Globus pallidus (tissue), 1 donor: ENCODE measurements at regions not wholly inside any gene's neighbourhood (a gene's known extent, or its start where the extent isn't known, plus 50 kb on each side); places are given as distances from the start of the nearest gene placed in this dataset.
"Not testable (repeated sequence)": the region's sequence is repeated elsewhere in the genome, so short reads cannot be mapped to it uniquely, and the experiment has no call there.

Source experiments
- DNase-seq: peaks from one replicate; pipeline ENCODE4 v3.0.0-alpha.2; 2015; ENCODE audit warnings: low spot score

DNA sequence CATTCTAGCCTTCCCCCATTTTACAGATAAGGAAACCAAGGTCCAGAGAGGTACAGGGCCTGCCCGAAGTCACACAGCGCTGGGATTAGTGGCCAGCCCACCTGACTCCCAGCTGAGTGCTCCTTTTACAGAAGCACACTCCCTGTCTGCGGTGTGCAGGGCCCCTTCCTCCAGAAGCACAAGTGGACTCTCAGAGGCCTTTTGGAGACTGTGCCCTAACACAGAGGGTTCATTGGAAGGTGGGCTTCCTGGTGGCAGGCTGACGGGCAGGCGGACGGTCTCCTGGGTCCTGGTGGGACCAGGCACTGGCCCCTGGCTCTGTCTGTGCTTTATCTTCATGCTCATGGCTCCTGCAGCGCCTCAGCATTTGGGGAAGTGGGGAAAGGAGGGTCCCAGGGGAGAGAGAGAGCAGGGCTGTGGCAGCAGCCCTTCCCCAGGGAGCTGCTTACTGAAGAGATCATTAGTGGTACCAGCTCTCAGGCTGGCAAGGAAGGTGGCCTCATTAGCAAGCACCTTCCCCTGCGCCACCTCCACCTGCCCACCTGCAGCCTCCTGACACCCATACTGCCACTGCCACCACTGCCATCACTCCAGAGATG lies 83.1 kb upstream of the GOLGA6L4 start:
- not testable (repeated sequence) for DNase-seq

- DNase-seq = not testable (repeated sequence)
Measured at GRCh38 chr15:84153655-84154140, 81.9 kb upstream of the GOLGA6L4 start.

- DNase-seq = not testable (repeated sequence)
Measured at GRCh38 chr15:84154314-84154713, 81.3 kb upstream of the GOLGA6L4 start.

GRCh38 chr15:84154787-84155186 lies 80.8 kb upstream of the GOLGA6L4 start:
- not testable (repeated sequence) for DNase-seq

- not testable (repeated sequence) for DNase-seq
Measured at GRCh38 chr15:84155792-84156587, 79.6 kb upstream of the GOLGA6L4 start.

GRCh38 chr15:84156588-84156840 lies 79.1 kb upstream of the GOLGA6L4 start:
- not testable (repeated sequence) for DNase-seq

DNA sequence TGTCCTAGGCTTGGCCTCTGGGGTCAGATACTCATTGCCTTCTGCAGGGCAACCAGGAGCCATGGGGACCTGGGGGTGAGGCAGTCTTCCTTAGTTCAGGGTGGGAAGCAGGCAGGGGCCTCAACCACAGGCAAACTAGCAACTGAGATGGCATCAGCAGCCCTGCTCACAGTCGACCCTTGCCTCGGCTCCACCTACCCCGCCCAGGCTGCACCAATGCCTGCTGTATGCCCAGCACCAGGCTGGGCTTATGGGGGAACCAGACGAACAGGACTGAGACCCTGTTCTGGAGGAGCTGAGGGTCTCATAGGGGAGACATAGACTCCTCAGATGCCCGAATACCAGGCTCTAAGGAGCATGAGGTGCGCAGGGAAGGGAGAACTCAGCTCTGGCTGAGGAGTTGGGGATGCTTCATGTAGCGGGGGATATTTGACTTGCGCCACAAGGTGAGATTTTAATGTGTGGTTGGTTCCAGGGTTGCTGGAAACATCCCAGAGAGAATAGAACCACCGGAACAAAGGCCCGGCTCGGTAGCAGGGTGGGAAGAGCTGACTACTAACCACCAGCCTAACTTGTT lies 78.4 kb upstream of the GOLGA6L4 start:
- DNase-seq = not testable (repeated sequence)

DNA sequence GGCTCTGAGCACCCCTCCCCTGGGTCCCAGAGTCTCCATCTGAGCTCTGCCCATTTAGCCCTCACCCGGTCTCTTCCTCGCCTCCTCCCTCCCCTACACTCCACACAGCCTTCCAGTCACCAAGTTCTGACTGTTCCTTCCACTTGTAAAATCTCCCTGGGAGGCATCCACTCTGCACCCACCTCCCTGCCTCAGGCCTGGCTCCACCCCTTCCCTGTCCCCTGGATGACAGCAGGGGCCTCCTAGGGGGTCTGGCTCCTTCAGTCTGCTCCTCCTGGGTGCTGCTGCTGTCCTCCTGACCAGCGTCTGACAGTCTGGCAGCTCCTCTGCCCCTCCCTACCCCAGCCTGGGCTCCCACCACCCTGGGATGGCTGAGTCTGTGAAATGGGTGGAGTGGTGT lies 77.7 kb upstream of the GOLGA6L4 start:
- not testable (repeated sequence) for DNase-seq

- DNase-seq = not testable (repeated sequence)
Measured at GRCh38 chr15:84159346-84160269, 76.0 kb upstream of the GOLGA6L4 start.

DNA sequence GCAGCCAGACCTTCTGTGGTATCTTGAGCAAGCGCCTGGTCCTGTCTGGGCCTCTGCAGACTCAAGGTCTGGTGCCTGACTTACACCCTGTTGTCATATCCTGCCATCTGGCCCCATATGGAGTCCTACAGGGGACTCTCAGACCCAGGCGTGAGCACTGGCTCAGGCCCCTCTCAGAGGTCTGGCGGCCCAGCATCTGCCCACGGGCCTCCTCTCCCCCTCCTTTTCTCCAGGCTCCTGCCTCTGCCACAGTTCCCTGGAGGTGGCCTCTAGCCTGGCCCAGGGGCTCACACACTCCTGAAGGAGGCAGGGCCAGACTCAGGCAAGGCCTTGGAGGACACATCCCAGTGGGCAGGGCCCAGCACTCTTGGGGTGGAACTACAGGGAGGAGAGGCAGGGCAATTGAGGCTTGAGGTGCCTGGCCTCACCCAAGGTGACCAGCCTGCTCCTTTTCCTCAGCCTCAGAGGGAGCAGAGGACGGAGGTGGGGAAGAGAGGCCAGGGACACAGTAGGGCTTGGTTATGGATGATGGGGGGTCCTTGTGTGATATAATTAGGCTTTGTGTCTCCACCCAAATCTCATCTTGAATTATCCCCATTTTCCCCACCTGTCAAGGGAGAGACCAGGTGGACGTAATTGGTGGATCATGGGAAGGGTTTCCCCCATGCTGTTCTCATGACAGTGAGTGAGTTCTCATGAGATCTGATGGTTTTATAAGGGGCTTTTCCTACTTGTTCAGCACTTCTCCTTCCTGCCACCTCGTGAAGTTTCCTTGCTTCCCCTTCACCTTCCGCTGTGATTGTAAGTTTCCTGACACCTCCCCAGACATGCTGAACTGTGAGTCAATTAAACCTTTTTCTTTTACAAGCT lies 70.9 kb upstream of the GOLGA6L4 start:
- not testable (repeated sequence) for DNase-seq

DNA sequence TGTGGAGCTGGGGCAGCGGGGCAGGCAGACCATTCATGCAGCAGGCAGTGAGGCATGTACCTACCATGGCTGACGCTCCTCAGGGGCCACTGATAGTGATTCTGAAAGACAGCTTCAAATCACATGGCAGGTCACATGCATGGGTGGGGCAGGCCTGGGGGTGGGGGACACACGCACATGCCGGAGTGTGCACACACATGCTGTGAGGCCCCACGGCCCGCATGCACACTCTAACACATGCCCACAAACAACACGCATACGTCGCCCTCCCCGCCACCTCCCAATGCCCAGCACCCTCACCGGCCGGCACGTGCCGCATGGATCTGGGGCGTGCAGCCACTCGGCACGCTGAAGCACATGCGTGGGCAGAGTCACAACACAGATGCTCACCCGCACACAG lies 65.5 kb upstream of the GOLGA6L4 start:
- DNase-seq = not testable (repeated sequence)

DNA sequence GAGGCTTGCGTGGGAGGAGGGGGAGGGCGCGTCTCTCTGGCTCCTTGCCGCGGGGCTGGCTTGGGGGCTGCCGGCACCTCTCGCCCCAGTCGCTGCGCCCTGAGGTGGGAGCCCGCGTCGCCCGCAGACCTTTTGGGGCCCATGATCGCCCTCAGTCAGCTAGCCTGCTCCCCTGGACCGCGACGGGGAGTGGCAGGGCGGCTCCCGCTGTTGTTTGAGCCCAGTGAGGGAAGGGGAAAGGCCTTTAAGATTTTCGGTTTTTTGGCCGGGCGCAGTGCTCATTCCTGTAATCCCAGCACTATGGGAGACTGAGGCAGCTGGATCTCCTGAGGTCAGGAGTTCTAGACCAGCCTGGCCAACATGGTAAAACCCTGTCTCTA lies 62.4 kb upstream of the GOLGA6L4 start:
- DNase-seq = not testable (repeated sequence)
